Mesenchymal stem cell (in vitro differentiated cells and primary cell): ENCODE measurements at regions not wholly inside any gene's neighbourhood (a gene's known extent, or its start where the extent isn't known, plus 50 kb on each side); places are given as distances from the start of the nearest gene placed in this dataset.
A peak's percentile ranks its signal among the peaks of the same experiment; 100 is the strongest.

Experiments used
- DNase-seq: peaks from one replicate; pipeline ENCODE4 v3.0.0-alpha.2; 2013
- H2AFZ ChIP-seq: one replicate; pipeline ENCODE4 v1.6.1; 2013; ENCODE audit warnings: low read depth, mild to moderate bottlenecking, control low read depth, inconsistent platforms, low read length, moderate library complexity
- H2AK5ac ChIP-seq: 2 replicates; pipeline ENCODE4 v1.6.1; 2013; ENCODE audit warnings: low read length, moderate library complexity, mild to moderate bottlenecking, inconsistent platforms; ENCODE audit not compliant: severe bottlenecking
- H2BK120ac ChIP-seq: one replicate; pipeline ENCODE4 v1.6.1; 2013; ENCODE audit warnings: low read depth, mild to moderate bottlenecking, inconsistent platforms, low read length, moderate library complexity
- H2BK12ac ChIP-seq, 2 experiments: one replicate each; pipeline ENCODE4 v1.6.1; 2013; ENCODE audit warnings: inconsistent platforms in 2 of 2, low read length in 2 of 2, mild to moderate bottlenecking in 2 of 2, moderate library complexity in 2 of 2, control low read depth in 1 of 2
- H2BK15ac ChIP-seq: one replicate; pipeline ENCODE4 v1.6.1; 2013; ENCODE audit warnings: mild to moderate bottlenecking, low read depth, inconsistent platforms; ENCODE audit not compliant: poor library complexity, severe bottlenecking
- H2BK5ac ChIP-seq: 2 replicates; pipeline ENCODE4 v1.6.1; 2013; ENCODE audit warnings: low read depth, mild to moderate bottlenecking, low read length, control low read depth, inconsistent platforms; ENCODE audit not compliant: poor library complexity, severe bottlenecking
- H3K14ac ChIP-seq, 2 experiments: one replicate each; pipeline ENCODE4 v1.6.1; 2013; ENCODE audit warnings: inconsistent platforms in 2 of 2, low read length in 2 of 2, control low read depth in 1 of 2, mild to moderate bottlenecking in 1 of 2, moderate library complexity in 1 of 2
- H3K18ac ChIP-seq, 2 experiments: one replicate each; pipeline ENCODE4 v1.6.1; 2013; ENCODE audit warnings: inconsistent platforms in 2 of 2, low read length in 2 of 2, control low read depth in 1 of 2, low read depth in 1 of 2, mild to moderate bottlenecking in 1 of 2
- H3K23ac ChIP-seq, 2 experiments: one replicate each; pipeline ENCODE4 v1.6.1; 2013; ENCODE audit warnings: inconsistent platforms in 2 of 2, low read length in 2 of 2, mild to moderate bottlenecking in 2 of 2, moderate library complexity in 2 of 2, control low read depth in 1 of 2
- H3K27ac ChIP-seq: 2 replicates; pipeline ENCODE4 v1.5.1; 2013; ENCODE audit warnings: mild to moderate bottlenecking, moderate library complexity, low read length, control low read depth, inconsistent platforms; ENCODE audit not compliant: poor library complexity, severe bottlenecking
- H3K27me3 ChIP-seq, 2 experiments: 2 replicates each; pipeline versions ENCODE4 v1.6.1 to v1.7.0; 2013; ENCODE audit warnings: low read length in 2 of 2, mild to moderate bottlenecking in 2 of 2, moderate library complexity in 2 of 2, control low read depth in 1 of 2, inconsistent platforms in 1 of 2; ENCODE audit not compliant: control insufficient read depth in 1 of 2, insufficient read depth in 1 of 2
- H3K36me3 ChIP-seq, 2 experiments: 2 replicates each; pipeline versions ENCODE4 v1.6.1 to v1.7.0; 2013; ENCODE audit warnings: low read length in 2 of 2, control low read depth in 1 of 2, inconsistent platforms in 1 of 2, low read depth in 1 of 2, mild to moderate bottlenecking in 1 of 2; ENCODE audit not compliant: insufficient read depth in 2 of 2, control insufficient read depth in 1 of 2
- H3K4ac ChIP-seq, 2 experiments: one replicate each; pipeline ENCODE4 v1.6.1; 2013; ENCODE audit warnings: inconsistent platforms in 2 of 2, low read length in 2 of 2, mild to moderate bottlenecking in 2 of 2, moderate library complexity in 2 of 2, control low read depth in 1 of 2, low read depth in 1 of 2
- H3K4me1 ChIP-seq: 2 replicates; pipeline ENCODE4 v1.6.1; 2013; ENCODE audit warnings: low read depth, low read length, control low read depth; ENCODE audit not compliant: control insufficient read depth, insufficient read depth
- H3K4me2 ChIP-seq: 2 replicates; pipeline ENCODE4 v1.6.1; 2013; ENCODE audit warnings: low read length, mild to moderate bottlenecking, inconsistent platforms; ENCODE audit not compliant: poor library complexity, severe bottlenecking
- H3K4me3 ChIP-seq, 2 experiments: 2 replicates each; pipeline versions ENCODE4 v1.5.1 to v1.7.0; 2013; ENCODE audit warnings: low read length in 2 of 2, mild to moderate bottlenecking in 2 of 2, control low read depth in 1 of 2, low read depth in 1 of 2; ENCODE audit not compliant: insufficient read depth in 1 of 2
- H3K79me1 ChIP-seq: replicated peaks from 2 replicates; pipeline ENCODE4 v1.6.1; 2013; ENCODE audit warnings: mild to moderate bottlenecking, control low read depth, low read length, inconsistent platforms; ENCODE audit not compliant: poor library complexity, severe bottlenecking
- H3K9ac ChIP-seq: 2 replicates; pipeline ENCODE4 v1.7.0; 2013; ENCODE audit warnings: mild to moderate bottlenecking, low read length, moderate library complexity
- H3K9me3 ChIP-seq: 2 replicates; pipeline ENCODE4 v1.7.0; 2013; ENCODE audit warnings: mild to moderate bottlenecking, low read length; ENCODE audit not compliant: control insufficient read depth
- H4K8ac ChIP-seq: one replicate; pipeline ENCODE4 v1.6.1; 2013; ENCODE audit warnings: inconsistent platforms, mild to moderate bottlenecking, low read length, moderate library complexity
- H4K91ac ChIP-seq: one replicate; pipeline ENCODE4 v1.6.1; 2013; ENCODE audit warnings: mild to moderate bottlenecking, low read length, inconsistent platforms
- WGBS: methylation state at CpG from one replicate; pipeline ENCODE4 v1.1.7; 2013; ENCODE audit warnings: mixed read lengths; 5-methylcytosine and 5-hydroxymethylcytosine counted together

GRCh38 chr3:148146241-148146640 lies 551.5 kb upstream of the AGTR1 start:
- Histone ChIP-seq H3K9me3 (no peaks in the 10 kb centered on the region), H3K4me2 (no peak overlapping the region), H3K36me3 (no peaks in the 10 kb centered on the region), H4K91ac (no peak overlapping the region), H3K23ac (no peak overlapping the region), H3K18ac (no peak overlapping the region), H3K4me1 (no peaks in the 10 kb centered on the region), H2BK12ac (no peak overlapping the region), H3K4ac (no peak overlapping the region), H3K79me1 (no peaks in the 10 kb centered on the region), H2BK120ac (no peak overlapping the region), H3K14ac (no peak overlapping the region), H3K4me3 (no peak overlapping the region), H3K27me3 (no peaks in the 10 kb centered on the region), H2AFZ (no peak overlapping the region), H2BK15ac (no peak overlapping the region), H3K9ac (no peak overlapping the region), H2BK5ac (no peak overlapping the region), H4K8ac (no peak overlapping the region), H3K27ac (no peak overlapping the region), H2AK5ac (no peak overlapping the region)
- WGBS = no CpG with 5 or more reads among the region's 2 CpGs
- no peak for DNase-seq

- Histone ChIP-seq H2BK12ac (no peak overlapping the region), H3K4me2 (no peak overlapping the region), H3K9ac (no peak overlapping the region), H3K79me1 (no peaks in the 10 kb centered on the region), H2BK120ac (no peak overlapping the region), H2AK5ac (no peak overlapping the region), H2BK15ac (no peak overlapping the region), H3K4me3 (no peak overlapping the region), H3K4ac (no peak overlapping the region), H3K18ac (no peak overlapping the region), H3K9me3 (no peaks in the 10 kb centered on the region), H4K91ac (no peak overlapping the region), H4K8ac (no peak overlapping the region), H2BK5ac (no peak overlapping the region), H3K14ac (no peak overlapping the region), H2AFZ (no peak overlapping the region), H3K4me1 (no peaks in the 10 kb centered on the region), H3K23ac (no peak overlapping the region), H3K27ac (peak overlapping the region; percentile 17), H3K36me3 (no peaks in the 10 kb centered on the region), H3K27me3 (no peaks in the 10 kb centered on the region)
- WGBS = 100% methylated on average over 1 of the region's 2 CpGs
- peak; percentile 33 for DNase-seq
Measured at GRCh38 chr3:148146947-148147826, 550.5 kb upstream of the AGTR1 start.

DNA sequence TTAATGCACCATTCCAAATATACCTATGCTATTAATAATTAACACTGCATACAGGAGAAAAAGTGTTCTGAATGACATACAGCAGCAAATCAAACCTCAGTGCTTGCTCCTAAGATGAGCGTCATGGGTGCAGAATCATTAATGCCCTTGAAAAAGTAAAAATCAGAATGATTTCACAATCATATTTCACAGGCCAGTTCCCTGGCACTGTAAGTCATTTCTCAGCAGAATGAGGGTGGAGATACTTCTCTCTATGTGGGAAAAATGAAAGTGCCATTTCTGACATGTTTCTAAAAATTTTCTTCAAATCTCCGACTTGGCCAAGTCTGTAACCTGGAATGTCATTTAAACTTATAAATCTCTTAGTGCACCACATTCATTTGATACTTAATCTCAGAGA lies 549.8 kb upstream of the AGTR1 start:
- Histone ChIP-seq H2AFZ (no peak overlapping the region), H3K4me2 (peak overlapping the region; percentile 16), H3K14ac (no peak overlapping the region), H2BK15ac (no peak overlapping the region), H3K9me3 (no peaks in the 10 kb centered on the region), H3K4me1 (no peaks in the 10 kb centered on the region), H2BK12ac (no peak overlapping the region), H3K23ac (no peak overlapping the region), H2AK5ac (no peak overlapping the region), H3K79me1 (no peaks in the 10 kb centered on the region), H2BK120ac (no peak overlapping the region), H4K91ac (no peak overlapping the region), H3K18ac (no peak overlapping the region), H3K4ac (no peak overlapping the region), H3K27ac (no peak overlapping the region), H3K9ac (no peak overlapping the region), H2BK5ac (no peak overlapping the region), H3K4me3 (no peak overlapping the region), H3K36me3 (no peaks in the 10 kb centered on the region), H3K27me3 (no peaks in the 10 kb centered on the region), H4K8ac (no peak overlapping the region)
- 100% methylated on average over 2 of the region's 2 CpGs for WGBS
- no peak for DNase-seq

- H3K4me1 ChIP-seq = no peaks in the 10 kb centered on the region
- no peaks in the 10 kb centered on the region for H3K79me1 ChIP-seq
- no peak overlapping the region for H3K23ac ChIP-seq
- no peak overlapping the region for H3K4me3 ChIP-seq
- no peaks in the 10 kb centered on the region for H3K27me3 ChIP-seq
- H2AK5ac ChIP-seq = no peak overlapping the region
- H2BK5ac ChIP-seq = no peak overlapping the region
- no peak overlapping the region for H3K4ac ChIP-seq
- DNase-seq = no peak
- H4K8ac ChIP-seq = no peak overlapping the region
- H3K36me3 ChIP-seq = no peaks in the 10 kb centered on the region
- no peak overlapping the region for H2BK120ac ChIP-seq
- H2BK15ac ChIP-seq = no peak overlapping the region
- no peak overlapping the region for H3K9ac ChIP-seq
- H2AFZ ChIP-seq = no peak overlapping the region
- no peak overlapping the region for H3K27ac ChIP-seq
- no peak overlapping the region for H3K14ac ChIP-seq
- no peak overlapping the region for H3K4me2 ChIP-seq
- H4K91ac ChIP-seq = no peak overlapping the region
- H2BK12ac ChIP-seq = no peak overlapping the region
- H3K9me3 ChIP-seq = no peaks in the 10 kb centered on the region
- H3K18ac ChIP-seq = no peak overlapping the region
- 52% methylated on average over 2 of the region's 2 CpGs for WGBS
Measured at GRCh38 chr3:148149556-148149955, 548.1 kb upstream of the AGTR1 start.
